K562 (cell line): ENCODE measurements at regions not wholly inside any gene's neighbourhood (a gene's known extent, or its start where the extent isn't known, plus 50 kb on each side); places are given as distances from the start of the nearest gene placed in this dataset.
A peak's percentile ranks its signal among the peaks of the same experiment; 100 is the strongest.

Experiments used
- C11orf30 ChIP-seq: fragments of 450-650 bp; IDR thresholded peaks from 2 replicates; pipeline ENCODE4 v1.6.1; 2016; ENCODE audit warnings: low read depth, mild to moderate bottlenecking
- DPF2 ChIP-seq: fragments of 450-650 bp; IDR thresholded peaks from 2 replicates; pipeline ENCODE4 v1.6.1; 2016
- FOSL1 ChIP-seq: fragments of 200-800 bp; sonication (Bioruptor generic); conservative IDR thresholded peaks from 2 replicates; pipeline ENCODE4 v1.6.1; 2016; ENCODE audit warnings: missing genetic modification characterization, missing compliant biosample characterization
- FOXK2 ChIP-seq, 2 experiments: fragments of 450-650 bp; IDR thresholded peaks in 1 of 2; conservative IDR thresholded peaks in 1 of 2; 2 replicates each; pipeline ENCODE4 v1.6.1; 2016; ENCODE audit warnings: low read depth in 2 of 2, mild to moderate bottlenecking in 1 of 2
- JUND ChIP-seq, 2 experiments: IDR thresholded peaks; 2 replicates in 1 of 2; 3 replicates in 1 of 2; pipeline ENCODE4 v1.6.1; 2011; ENCODE audit warnings: borderline replicate concordance in 2 of 2, low read depth in 2 of 2, low read length in 2 of 2, improper control_type of control experiment in 1 of 2, missing biosample characterization in 1 of 2, missing genetic modification characterization in 1 of 2, missing genetic modification reagents in 1 of 2
- MAFF ChIP-seq: IDR thresholded peaks from 2 replicates; pipeline ENCODE4 v1.6.1; 2012; ENCODE audit warnings: low read length, improper control_type of control experiment
- MAFK ChIP-seq: IDR thresholded peaks from 2 replicates; pipeline ENCODE4 v1.6.1; 2011; ENCODE audit warnings: low read length, improper control_type of control experiment
- ZNF316 ChIP-seq: fragments of 450-650 bp; IDR thresholded peaks from 2 replicates; pipeline ENCODE4 v1.6.1; 2016
- ZNF324 ChIP-seq: fragments of 250-450 bp; sonication (Bioruptor Pico); IDR thresholded peaks from 2 replicates; pipeline ENCODE4 v1.4.0; 2020; ENCODE audit warnings: mild to moderate bottlenecking
- TF ChIP-seq, protein P1 (sequence below): fragments of 250-450 bp; sonication (Bioruptor Pico); IDR thresholded peaks from 2 replicates; pipeline ENCODE4 v1.4.0; 2020
- TF ChIP-seq, protein P2 (sequence below), 2 experiments: fragments of 450-650 bp; IDR thresholded peaks; 2 replicates each; pipeline ENCODE4 v1.6.1; 2016; ENCODE audit warnings: mild to moderate bottlenecking in 2 of 2, borderline replicate concordance in 1 of 2, low read depth in 1 of 2, moderate library complexity in 1 of 2
- TF ChIP-seq, protein P3 (sequence below): fragments of 450-650 bp; conservative IDR thresholded peaks from 2 replicates; pipeline ENCODE4 v1.6.1; 2016; ENCODE audit warnings: missing genetic modification characterization, low read depth, mild to moderate bottlenecking, control low read depth, missing compliant biosample characterization

DNA sequence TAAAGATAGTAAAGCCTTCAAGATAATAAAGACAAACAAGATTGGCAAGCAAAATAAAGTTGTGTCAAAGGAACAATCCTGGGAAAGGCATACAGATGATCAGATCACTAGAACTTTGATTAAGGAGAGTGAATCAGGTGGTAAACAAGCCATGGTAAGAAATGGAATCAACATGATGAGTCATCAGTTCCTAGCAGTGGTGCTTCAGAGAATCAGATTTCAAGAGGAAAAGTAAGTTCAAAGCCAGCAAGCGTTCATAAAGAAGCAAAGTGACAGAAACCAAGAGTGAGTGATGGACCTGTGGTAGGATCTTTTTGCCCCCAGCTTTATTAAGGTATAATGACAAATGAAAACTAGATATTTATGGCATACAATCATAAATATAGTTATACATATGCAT is 340.4 kb downstream of the TPBG start (continued):
- TF ChIP-seq, protein P1, sequence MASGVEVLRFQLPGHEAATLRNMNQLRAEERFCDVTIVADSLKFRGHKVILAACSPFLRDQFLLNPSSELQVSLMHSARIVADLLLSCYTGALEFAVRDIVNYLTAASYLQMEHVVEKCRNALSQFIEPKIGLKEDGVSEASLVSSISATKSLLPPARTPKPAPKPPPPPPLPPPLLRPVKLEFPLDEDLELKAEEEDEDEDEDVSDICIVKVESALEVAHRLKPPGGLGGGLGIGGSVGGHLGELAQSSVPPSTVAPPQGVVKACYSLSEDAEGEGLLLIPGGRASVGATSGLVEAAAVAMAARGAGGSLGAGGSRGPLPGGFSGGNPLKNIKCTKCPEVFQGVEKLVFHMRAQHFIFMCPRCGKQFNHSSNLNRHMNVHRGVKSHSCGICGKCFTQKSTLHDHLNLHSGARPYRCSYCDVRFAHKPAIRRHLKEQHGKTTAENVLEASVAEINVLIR (CRISPR knock-in tag) = no peak
- TF ChIP-seq C11orf30 (peak; percentile 93), MAFK (peak; percentile 87), MAFF (peak; percentile 84), ZNF324 (CRISPR knock-in tag) (no peak), ZNF316 (peak; percentile 94), JUND (IDR thresholded peaks at IDR 0.05; ENCODE audit: borderline replicate concordance, low read depth, low read length) (peak; percentile 76), JUND (tag; IDR thresholded peaks at IDR 0.05; ENCODE audit: borderline replicate concordance, low read depth, low read length) (peak; percentile 74; the same call in 2 of the 3 replicates), FOSL1 (tag) (peak; percentile 88), FOXK2 (conservative IDR thresholded peaks at IDR 0.05 in 1 of 2, IDR thresholded peaks at IDR 0.05 in 1 of 2; ENCODE audit: low read depth in 2 of 2) (peak; percentile 47 to 50; a peak in 1 of 4 replicates), DPF2 (0 out of 2 replicates have a peak, but pooled peaks have one; percentile 15)
- TF ChIP-seq, protein P2, sequence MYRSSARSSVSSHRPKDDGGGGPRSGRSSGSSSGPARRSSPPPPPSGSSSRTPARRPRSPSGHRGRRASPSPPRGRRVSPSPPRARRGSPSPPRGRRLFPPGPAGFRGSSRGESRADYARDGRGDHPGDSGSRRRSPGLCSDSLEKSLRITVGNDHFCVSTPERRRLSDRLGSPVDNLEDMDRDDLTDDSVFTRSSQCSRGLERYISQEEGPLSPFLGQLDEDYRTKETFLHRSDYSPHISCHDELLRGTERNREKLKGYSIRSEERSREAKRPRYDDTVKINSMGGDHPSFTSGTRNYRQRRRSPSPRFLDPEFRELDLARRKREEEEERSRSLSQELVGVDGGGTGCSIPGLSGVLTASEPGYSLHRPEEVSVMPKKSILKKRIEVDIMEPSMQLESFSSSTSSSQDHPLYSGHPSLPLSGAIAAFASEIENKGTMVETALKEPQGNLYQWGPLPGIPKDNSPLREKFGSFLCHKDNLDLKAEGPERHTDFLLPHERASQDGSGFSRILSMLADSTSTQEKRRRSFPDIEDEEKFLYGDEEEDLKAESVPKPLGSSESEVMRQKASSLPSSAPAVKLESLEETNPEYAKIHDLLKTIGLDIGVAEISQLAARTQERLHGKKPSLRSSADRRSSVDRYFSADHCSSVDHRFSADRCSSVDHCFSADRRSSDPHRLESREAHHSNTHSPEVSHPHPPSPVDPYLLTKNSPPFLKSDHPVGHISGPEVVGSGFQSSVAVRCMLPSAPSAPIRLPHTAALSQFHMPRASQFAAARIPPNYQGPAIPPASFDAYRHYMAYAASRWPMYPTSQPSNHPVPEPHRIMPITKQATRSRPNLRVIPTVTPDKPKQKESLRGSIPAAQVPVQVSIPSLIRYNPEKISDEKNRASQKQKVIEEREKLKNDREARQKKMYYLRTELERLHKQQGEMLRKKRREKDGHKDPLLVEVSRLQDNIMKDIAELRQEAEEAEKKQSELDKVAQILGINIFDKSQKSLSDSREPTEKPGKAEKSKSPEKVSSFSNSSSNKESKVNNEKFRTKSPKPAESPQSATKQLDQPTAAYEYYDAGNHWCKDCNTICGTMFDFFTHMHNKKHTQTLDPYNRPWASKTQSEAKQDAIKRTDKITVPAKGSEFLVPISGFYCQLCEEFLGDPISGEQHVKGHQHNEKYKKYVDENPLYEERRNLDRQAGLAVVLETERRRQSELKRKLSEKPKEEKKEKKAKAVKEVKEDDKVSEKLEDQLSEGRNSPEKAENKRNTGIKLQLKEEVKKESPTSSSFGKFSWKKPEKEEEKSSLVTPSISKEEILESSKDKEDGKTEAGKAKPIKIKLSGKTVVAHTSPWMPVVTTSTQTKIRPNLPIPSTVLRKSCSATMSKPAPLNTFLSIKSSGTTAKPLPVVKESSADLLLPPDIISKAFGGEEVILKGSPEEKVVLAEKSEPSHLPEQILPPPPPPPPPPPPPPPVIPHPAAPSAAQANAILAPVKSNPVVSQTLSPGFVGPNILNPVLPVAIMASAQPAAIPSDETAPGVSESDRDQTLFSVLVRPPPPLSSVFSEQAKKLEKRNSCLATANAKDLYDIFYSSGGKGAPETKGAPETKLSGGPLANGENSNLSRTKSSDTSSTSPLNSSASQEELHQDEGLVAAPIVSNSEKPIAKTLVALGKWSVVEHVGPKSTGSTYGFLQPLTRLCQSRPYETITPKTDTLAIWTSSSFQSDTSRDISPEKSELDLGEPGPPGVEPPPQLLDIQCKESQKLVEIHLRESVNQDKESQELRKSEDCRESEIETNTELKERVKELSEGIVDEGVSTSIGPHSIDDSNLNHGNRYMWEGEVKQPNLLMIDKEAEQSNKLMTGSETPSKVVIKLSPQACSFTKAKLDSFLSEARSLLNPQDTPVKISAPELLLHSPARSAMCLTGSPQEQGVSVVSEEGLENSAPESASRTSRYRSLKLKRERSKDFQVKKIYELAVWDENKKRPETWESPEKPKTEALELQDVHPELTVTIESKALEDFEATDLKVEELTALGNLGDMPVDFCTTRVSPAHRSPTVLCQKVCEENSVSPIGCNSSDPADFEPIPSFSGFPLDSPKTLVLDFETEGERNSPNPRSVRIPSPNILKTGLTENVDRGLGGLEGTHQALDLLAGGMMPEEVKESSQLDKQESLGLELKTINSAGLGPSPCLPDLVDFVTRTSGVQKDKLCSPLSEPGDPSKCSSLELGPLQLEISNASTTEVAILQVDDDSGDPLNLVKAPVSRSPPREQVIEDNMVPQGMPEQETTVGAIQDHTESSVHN (IDR thresholded peaks at IDR 0.05; ENCODE audit: borderline replicate concordance in 1 of 2, low read depth in 1 of 2) = no peak
- TF ChIP-seq, protein P3, sequence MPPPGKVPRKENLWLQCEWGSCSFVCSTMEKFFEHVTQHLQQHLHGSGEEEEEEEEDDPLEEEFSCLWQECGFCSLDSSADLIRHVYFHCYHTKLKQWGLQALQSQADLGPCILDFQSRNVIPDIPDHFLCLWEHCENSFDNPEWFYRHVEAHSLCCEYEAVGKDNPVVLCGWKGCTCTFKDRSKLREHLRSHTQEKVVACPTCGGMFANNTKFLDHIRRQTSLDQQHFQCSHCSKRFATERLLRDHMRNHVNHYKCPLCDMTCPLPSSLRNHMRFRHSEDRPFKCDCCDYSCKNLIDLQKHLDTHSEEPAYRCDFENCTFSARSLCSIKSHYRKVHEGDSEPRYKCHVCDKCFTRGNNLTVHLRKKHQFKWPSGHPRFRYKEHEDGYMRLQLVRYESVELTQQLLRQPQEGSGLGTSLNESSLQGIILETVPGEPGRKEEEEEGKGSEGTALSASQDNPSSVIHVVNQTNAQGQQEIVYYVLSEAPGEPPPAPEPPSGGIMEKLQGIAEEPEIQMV = no peak
